ENCODE measurements at regions not wholly inside any gene's neighbourhood (a gene's known extent, or its start where the extent isn't known, plus 50 kb on each side); places are given as distances from the start of the nearest gene placed in this dataset.

GRCh38 chr5:24389968-24390367 lies 254.8 kb downstream of the CDH10 start:
- intact Hi-C loops (cut with micrococcal nuclease; ENCODE audit: unreplicated experiment) = no loop called here
- Histone ChIP-seq H3K9me3 (replicated peaks; ENCODE audit: control insufficient read depth, insufficient read depth, low read length) (no peaks in the 10 kb centered on the region), H3K36me3 (ENCODE audit: control insufficient read depth in 2 of 2, insufficient read depth in 2 of 2, low read length in 1 of 2) (no peaks in the 10 kb centered on the region), H3K9ac (ENCODE audit: control insufficient read depth, insufficient read depth, low read length) (no peak overlapping the region), H2AFZ (ENCODE audit: control insufficient read depth, low read depth, low read length) (no peak overlapping the region), H3K4me2 (ENCODE audit: control insufficient read depth, insufficient read depth) (no peak overlapping the region), H3K4me3 (no peak overlapping the region), H3K27me3 (replicated peaks in 1 of 2; ENCODE audit: control insufficient read depth in 2 of 2, insufficient read depth in 2 of 2, low read length in 1 of 2) (no peaks in the 10 kb centered on the region), H3K27ac (ENCODE audit: control insufficient read depth, insufficient read depth) (no peak overlapping the region), H4K20me1 (ENCODE audit: control insufficient read depth, insufficient read depth) (no peaks in the 10 kb centered on the region), H3K4me1 (ENCODE audit: control insufficient read depth, insufficient read depth, low read length) (no peaks in the 10 kb centered on the region), H3K79me2 (ENCODE audit: control insufficient read depth, insufficient read depth, low read length) (no peaks in the 10 kb centered on the region)
- ATAC-seq (no peak), DNase-seq (ENCODE audit: low read depth, low spot score) (no peak), FAIRE-seq (no peak)
- no TSS peak for BruUV-seq (replicated peaks)
- RAD21 ChIA-PET (ENCODE audit: unreplicated experiment) = no interaction called here
- TF ChIP-seq BMI1 (IDR thresholded peaks at IDR 0.05; ENCODE audit: borderline replicate concordance) = no peak
- no peak for TF ChIP-seq TBL1XR1 (IDR thresholded peaks at IDR 0.05; ENCODE audit: low read depth, low read length)
- no peak for TF ChIP-seq ZBED1 (IDR thresholded peaks at IDR 0.05; ENCODE audit: borderline replicate concordance)
- no peak for TF ChIP-seq SUPT20H (IDR thresholded peaks at IDR 0.05; ENCODE audit: borderline replicate concordance, control insufficient read depth, low read depth, low read length)
- in situ Hi-C loops (cut with MboI) = no loop called here
- SMC1A ChIA-PET (ENCODE audit: uncharacterized antibody, unreplicated experiment) = no interaction called here
- WGBS (ENCODE audit: insufficient coverage, insufficient replicate concordance, low lambda C conversion rate, missing lambda C conversion rate) = 45% methylated on average over 4 of the region's 4 CpGs
- POLR2A ChIA-PET = no interaction called here
- CTCF ChIA-PET = interaction anchor here (0.9 kb wide), 1 partner anchor 26 kb away, joined by 4 read pairs; no protein-coding TSS in a partner anchor

GRCh38 chr5:24391816-24392215 lies 253.0 kb downstream of the CDH10 start:
- WGBS (ENCODE audit: insufficient coverage, insufficient replicate concordance, low lambda C conversion rate, missing lambda C conversion rate) = 49% methylated on average over 7 of the region's 7 CpGs
- Histone ChIP-seq H3K79me2 (ENCODE audit: control insufficient read depth, insufficient read depth, low read length) (no peaks in the 10 kb centered on the region), H2AFZ (ENCODE audit: control insufficient read depth, low read depth, low read length) (no peak overlapping the region), H3K36me3 (ENCODE audit: control insufficient read depth in 2 of 2, insufficient read depth in 2 of 2, low read length in 1 of 2) (no peaks in the 10 kb centered on the region), H4K20me1 (ENCODE audit: control insufficient read depth, insufficient read depth) (no peaks in the 10 kb centered on the region), H3K27ac (ENCODE audit: control insufficient read depth, insufficient read depth) (no peak overlapping the region), H3K4me3 (no peak overlapping the region), H3K4me1 (ENCODE audit: control insufficient read depth, insufficient read depth, low read length) (no peaks in the 10 kb centered on the region), H3K27me3 (replicated peaks in 1 of 2; ENCODE audit: control insufficient read depth in 2 of 2, insufficient read depth in 2 of 2, low read length in 1 of 2) (no peaks in the 10 kb centered on the region), H3K9me3 (replicated peaks; ENCODE audit: control insufficient read depth, insufficient read depth, low read length) (no peaks in the 10 kb centered on the region), H3K9ac (ENCODE audit: control insufficient read depth, insufficient read depth, low read length) (no peak overlapping the region), H3K4me2 (ENCODE audit: control insufficient read depth, insufficient read depth) (no peak overlapping the region)
- RAD21 ChIA-PET (ENCODE audit: unreplicated experiment) = no interaction called here
- no TSS peak for BruUV-seq (replicated peaks)
- FAIRE-seq (no peak), ATAC-seq (no peak), DNase-seq (ENCODE audit: low read depth, low spot score) (no peak)
- in situ Hi-C loops (cut with MboI) = no loop called here
- POLR2A ChIA-PET = no interaction called here
- CTCF ChIA-PET = no interaction called here
- TF ChIP-seq NRF1 (conservative IDR thresholded peaks at IDR 0.05; ENCODE audit: low read depth, low read length) (no peak), IKZF2 (IDR thresholded peaks at IDR 0.05) (no peak), PBX3 (IDR thresholded peaks at IDR 0.05; ENCODE audit: insufficient replicate concordance, low read depth, low read length) (no peak), CTCF (IDR thresholded peaks at IDR 0.05 in 2 of 3, conservative IDR thresholded peaks at IDR 0.05 in 1 of 3; ENCODE audit: control insufficient read depth in 2 of 3, extremely low read depth in 1 of 3, insufficient read depth in 1 of 3, low read depth in 3 of 3, low read length in 3 of 3) (no peak), KLF5 (IDR thresholded peaks at IDR 0.05; ENCODE audit: partially characterized antibody) (no peak), PKNOX1 (IDR thresholded peaks at IDR 0.05) (no peak), ETV6 (conservative IDR thresholded peaks at IDR 0.05 in 1 of 2, IDR thresholded peaks at IDR 0.05 in 1 of 2; ENCODE audit: borderline replicate concordance in 1 of 2, low read depth in 1 of 2) (no peak)
- intact Hi-C loops (cut with micrococcal nuclease; ENCODE audit: unreplicated experiment) = no loop called here
- SMC1A ChIA-PET (ENCODE audit: uncharacterized antibody, unreplicated experiment) = no interaction called here

Data from GM12878 (cell line).